ENCODE measurements at regions not wholly inside any gene's neighbourhood (a gene's known extent, or its start where the extent isn't known, plus 50 kb on each side); places are given as distances from the start of the nearest gene placed in this dataset.

- TF ChIP-seq, protein P1, sequence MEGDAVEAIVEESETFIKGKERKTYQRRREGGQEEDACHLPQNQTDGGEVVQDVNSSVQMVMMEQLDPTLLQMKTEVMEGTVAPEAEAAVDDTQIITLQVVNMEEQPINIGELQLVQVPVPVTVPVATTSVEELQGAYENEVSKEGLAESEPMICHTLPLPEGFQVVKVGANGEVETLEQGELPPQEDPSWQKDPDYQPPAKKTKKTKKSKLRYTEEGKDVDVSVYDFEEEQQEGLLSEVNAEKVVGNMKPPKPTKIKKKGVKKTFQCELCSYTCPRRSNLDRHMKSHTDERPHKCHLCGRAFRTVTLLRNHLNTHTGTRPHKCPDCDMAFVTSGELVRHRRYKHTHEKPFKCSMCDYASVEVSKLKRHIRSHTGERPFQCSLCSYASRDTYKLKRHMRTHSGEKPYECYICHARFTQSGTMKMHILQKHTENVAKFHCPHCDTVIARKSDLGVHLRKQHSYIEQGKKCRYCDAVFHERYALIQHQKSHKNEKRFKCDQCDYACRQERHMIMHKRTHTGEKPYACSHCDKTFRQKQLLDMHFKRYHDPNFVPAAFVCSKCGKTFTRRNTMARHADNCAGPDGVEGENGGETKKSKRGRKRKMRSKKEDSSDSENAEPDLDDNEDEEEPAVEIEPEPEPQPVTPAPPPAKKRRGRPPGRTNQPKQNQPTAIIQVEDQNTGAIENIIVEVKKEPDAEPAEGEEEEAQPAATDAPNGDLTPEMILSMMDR (IDR thresholded peaks at IDR 0.05) = no peak
- TF ChIP-seq POLR2A (IDR thresholded peaks at IDR 0.05) = no peak
Measured at GRCh38 chr2:235274023-235274422, 219.8 kb upstream of the AGAP1 start.

Data from breast epithelium (tissue), 3 donors.